Neural cell (in vitro differentiated cells): ENCODE measurements at regions not wholly inside any gene's neighbourhood (a gene's known extent, or its start where the extent isn't known, plus 50 kb on each side); places are given as distances from the start of the nearest gene placed in this dataset.

ENCODE experiments used
- POLR2AphosphoS5 ChIP-seq: IDR thresholded peaks from 2 replicates; pipeline ENCODE4 v1.6.1; 2012
- REST ChIP-seq: IDR thresholded peaks from 2 replicates; pipeline ENCODE4 v1.6.1; 2012; ENCODE audit warnings: borderline replicate concordance

- TF ChIP-seq REST, result no peak
- TF ChIP-seq POLR2AphosphoS5, result no peak
Observed at GRCh38 chr21:33121715-33122475, 52.0 kb downstream of the OLIG1 start.
